Type B pancreatic cell (in vitro differentiated cells): ENCODE measurements at regions not wholly inside any gene's neighbourhood (a gene's known extent, or its start where the extent isn't known, plus 50 kb on each side); places are given as distances from the start of the nearest gene placed in this dataset.

Source experiments
- DNase-seq: peaks from one replicate; pipeline ENCODE4 v3.0.0; 2021; ENCODE audit warnings: mixed read lengths; ENCODE audit not compliant: unreplicated experiment; ENCODE audit errors: extremely low spot score
- H3K27ac Mint-ChIP-seq: 2 replicates; pipeline ENCODE4 v1.8.0; 2021; ENCODE audit warnings: mild to moderate bottlenecking, mixed read lengths
- H3K27me3 Mint-ChIP-seq: 2 replicates; pipeline ENCODE4 v1.8.0; 2021; ENCODE audit warnings: mixed read lengths
- H3K36me3 Mint-ChIP-seq: 2 replicates; pipeline ENCODE4 v1.8.0; 2021; ENCODE audit warnings: mixed read lengths
- H3K4me1 Mint-ChIP-seq: one replicate; pipeline ENCODE4 v1.8.0; 2021; ENCODE audit warnings: mixed read lengths; ENCODE audit not compliant: unreplicated experiment
- H3K4me3 Mint-ChIP-seq: 2 replicates; pipeline ENCODE4 v1.8.0; 2021; ENCODE audit warnings: mild to moderate bottlenecking, mixed read lengths
- H3K9me3 Mint-ChIP-seq: 2 replicates; pipeline ENCODE4 v1.8.0; 2021; ENCODE audit warnings: mixed read lengths
- CTCF ChIP-seq: fragments of 200-600 bp; sonication (generic); conservative IDR thresholded peaks from 2 replicates; pipeline ENCODE4 v1.5.0; 2021; ENCODE audit warnings: antibody characterized with exemption, mild to moderate bottlenecking

GRCh38 chr5:39712316-39713249 is 287.8 kb upstream of the DAB2 start:
- Mint-ChIP-seq H3K9me3 (no peaks in the 10 kb centered on the region), H3K27ac (no peak overlapping the region), H3K27me3 (no peaks in the 10 kb centered on the region), H3K4me1 (peaks cover 3% of the 10 kb centered on the region), H3K4me3 (no peak overlapping the region), H3K36me3 (no peaks in the 10 kb centered on the region)
- no peak for TF ChIP-seq CTCF
- DNase-seq: no peak

- no peak for DNase-seq
- Mint-ChIP-seq H3K27me3 (no peaks in the 10 kb centered on the region), H3K9me3 (no peaks in the 10 kb centered on the region), H3K4me3 (no peak overlapping the region), H3K36me3 (no peaks in the 10 kb centered on the region), H3K4me1 (peaks cover 3% of the 10 kb centered on the region), H3K27ac (no peak overlapping the region)
- no peak for TF ChIP-seq CTCF
Measured at GRCh38 chr5:39711821-39712220, 287.0 kb upstream of the DAB2 start.

GRCh38 chr5:39709032-39709431 is 284.3 kb upstream of the DAB2 start:
- TF ChIP-seq CTCF: no peak
- no peak for DNase-seq
- H3K4me3 Mint-ChIP-seq: no peak overlapping the region
- no peak overlapping the region for H3K27ac Mint-ChIP-seq
- H3K9me3 Mint-ChIP-seq: no peaks in the 10 kb centered on the region
- H3K36me3 Mint-ChIP-seq: no peaks in the 10 kb centered on the region
- H3K27me3 Mint-ChIP-seq: no peaks in the 10 kb centered on the region
- peaks cover 7% of the 10 kb centered on the region for H3K4me1 Mint-ChIP-seq

- no peaks in the 10 kb centered on the region for H3K36me3 Mint-ChIP-seq
Measured at GRCh38 chr5:39702928-39703327, 278.1 kb upstream of the DAB2 start.

GRCh38 chr5:39700523-39700922 is 275.7 kb upstream of the DAB2 start:
- Mint-ChIP-seq H3K9me3 (no peaks in the 10 kb centered on the region), H3K36me3 (no peaks in the 10 kb centered on the region), H3K4me3 (no peak overlapping the region), H3K27me3 (no peaks in the 10 kb centered on the region), H3K27ac (no peak overlapping the region), H3K4me1 (peaks cover 5% of the 10 kb centered on the region)
- TF ChIP-seq CTCF: no peak
- DNase-seq: no peak

More at GRCh38 chr5:39702928-39703327, 278.1 kb upstream of the DAB2 start:
- peaks cover 5% of the 10 kb centered on the region for H3K4me1 Mint-ChIP-seq
- H3K27ac Mint-ChIP-seq: no peak overlapping the region
- H3K27me3 Mint-ChIP-seq: no peaks in the 10 kb centered on the region
- H3K4me3 Mint-ChIP-seq: no peak overlapping the region
- DNase-seq: no peak
- H3K9me3 Mint-ChIP-seq: no peaks in the 10 kb centered on the region
- no peak for TF ChIP-seq CTCF
